Keratinocyte (primary cell): ENCODE measurements at regions not wholly inside any gene's neighbourhood (a gene's known extent, or its start where the extent isn't known, plus 50 kb on each side); places are given as distances from the start of the nearest gene placed in this dataset.

Experiments
- CTCF ChIP-seq, 3 experiments: IDR thresholded peaks in 1 of 3; conservative IDR thresholded peaks in 1 of 3; optimal IDR thresholded peaks in 1 of 3; 2 replicates in 2 of 3; 3 replicates in 1 of 3; pipeline versions ENCODE3 to v1.5.1; 2011; ENCODE audit warnings: low read length in 3 of 3, mild to moderate bottlenecking in 3 of 3, moderate library complexity in 2 of 3, control low read depth in 1 of 3, inconsistent platforms in 1 of 3; ENCODE audit not compliant: insufficient read depth in 2 of 3; ENCODE audit errors: extremely low read depth in 1 of 3
- EZH2 ChIP-seq: IDR thresholded peaks from one replicate; pipeline ENCODE4 v1.6.1; 2012; ENCODE audit warnings: inconsistent platforms, mild to moderate bottlenecking, low read length, moderate library complexity

- TF ChIP-seq CTCF (optimal IDR thresholded peaks at IDR 0.05 in 1 of 3, IDR thresholded peaks at IDR 0.05 in 1 of 3, conservative IDR thresholded peaks at IDR 0.05 in 1 of 3; ENCODE audit: extremely low read depth in 1 of 3, insufficient read depth in 2 of 3, low read length in 3 of 3) (no peak), EZH2 (no peak)
Measured at GRCh38 chr5:89471115-89471514, 588.1 kb upstream of the MEF2C start.
